ENCODE measurements at regions not wholly inside any gene's neighbourhood (a gene's known extent, or its start where the extent isn't known, plus 50 kb on each side); places are given as distances from the start of the nearest gene placed in this dataset.

DNA sequence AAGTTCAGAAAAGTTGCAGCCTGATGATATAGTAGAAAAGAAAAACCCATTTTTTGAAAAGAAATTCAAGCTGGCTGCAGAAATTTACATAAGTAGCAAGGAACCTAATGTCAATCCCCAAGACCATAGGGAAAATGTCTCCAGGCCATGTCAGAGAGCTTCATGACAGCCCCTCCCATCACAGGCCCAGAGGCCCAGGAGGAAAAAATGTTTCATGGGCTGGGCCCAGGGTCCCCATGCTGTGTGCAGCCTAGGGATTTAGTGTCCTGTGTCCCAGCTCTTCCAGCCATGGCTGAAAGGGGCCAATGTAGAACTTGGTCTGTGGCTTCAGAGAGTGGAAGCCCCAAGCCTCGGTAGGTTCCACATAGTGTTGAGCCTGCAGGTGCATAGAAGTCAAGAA lies 220.3 kb downstream of the CSNK1G3 start:
- H3K4me1 Mint-ChIP-seq: no peaks in the 10 kb centered on the region
- DNase-seq (ENCODE audit: low spot score in 2 of 2): no peak
- no peak for ATAC-seq (ENCODE audit: low read depth)
- H3K4me3 Mint-ChIP-seq: no peak overlapping the region
- no peaks in the 10 kb centered on the region for H3K27me3 Mint-ChIP-seq
- H3K27ac Mint-ChIP-seq: no peak overlapping the region
- H3K9me3 Mint-ChIP-seq: peaks cover 10% of the 10 kb centered on the region
- H3K36me3 Mint-ChIP-seq: peaks cover 5% of the 10 kb centered on the region

DNA sequence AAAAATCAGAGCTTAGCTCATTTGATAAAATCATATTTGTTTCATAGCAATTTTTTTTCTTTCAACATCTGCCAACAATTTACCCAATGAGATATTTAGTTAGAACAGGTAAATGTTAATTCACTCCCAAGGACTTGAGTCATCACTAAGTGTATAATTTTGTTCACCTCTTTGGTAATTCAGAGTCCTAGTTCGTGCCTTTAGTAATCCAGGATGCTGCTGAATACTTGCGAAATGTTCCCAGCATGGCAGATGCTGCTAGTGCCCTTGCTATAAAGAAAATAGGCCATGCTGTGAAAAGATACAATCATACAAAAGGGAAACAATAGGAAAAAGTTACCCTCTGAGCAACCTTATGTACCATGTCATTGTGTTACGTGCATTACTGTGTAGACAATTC lies 210.5 kb downstream of the CSNK1G3 start:
- DNase-seq (ENCODE audit: low spot score in 2 of 2) (no peak), ATAC-seq (ENCODE audit: low read depth) (no peak)

DNA sequence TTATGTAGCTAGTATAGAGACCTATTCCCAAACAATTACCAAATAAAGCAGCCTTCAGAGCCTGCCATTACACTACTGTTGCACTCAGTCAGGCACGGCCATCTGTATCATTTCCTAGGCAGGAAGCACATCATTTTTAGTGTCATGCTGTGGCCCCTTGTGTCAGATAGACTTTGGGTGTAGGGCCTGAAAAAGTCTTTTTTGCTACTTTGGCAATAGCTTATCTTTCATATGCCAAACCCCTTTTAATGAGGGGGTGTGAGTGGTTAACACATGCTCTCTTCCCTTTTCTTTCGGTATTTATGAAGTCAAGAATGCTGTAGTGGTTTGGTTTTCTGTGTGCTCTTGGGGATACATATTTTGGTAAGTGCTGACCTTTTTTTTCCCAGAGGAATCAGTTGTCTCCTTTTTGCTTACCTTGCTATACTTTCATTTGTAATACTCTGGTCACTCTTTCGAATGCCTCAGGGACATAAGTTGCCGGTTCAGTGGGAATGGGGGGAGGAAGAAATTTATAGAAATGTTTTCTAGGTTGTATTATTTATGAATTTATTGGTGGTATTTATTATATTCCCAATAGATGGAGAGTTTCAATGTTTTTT lies 209.8 kb downstream of the CSNK1G3 start:
- ATAC-seq (ENCODE audit: low read depth) (no peak), DNase-seq (ENCODE audit: low spot score in 2 of 2) (no peak)
- H3K27me3 Mint-ChIP-seq: peaks cover 5% of the 10 kb centered on the region
- H3K9me3 Mint-ChIP-seq: peaks cover 6% of the 10 kb centered on the region
- H3K4me3 Mint-ChIP-seq: peak overlapping the region; percentile 47
- H3K4me1 Mint-ChIP-seq: peaks cover 3% of the 10 kb centered on the region
- H3K27ac Mint-ChIP-seq: no peak overlapping the region
- no peaks in the 10 kb centered on the region for H3K36me3 Mint-ChIP-seq

More for the DNA sequence above, 210.5 kb downstream of the CSNK1G3 start:
- Mint-ChIP-seq H3K27me3 (peaks cover 5% of the 10 kb centered on the region), H3K4me1 (peaks cover 3% of the 10 kb centered on the region), H3K27ac (no peak overlapping the region), H3K36me3 (no peaks in the 10 kb centered on the region), H3K9me3 (peaks cover 7% of the 10 kb centered on the region), H3K4me3 (no peak overlapping the region)

DNA sequence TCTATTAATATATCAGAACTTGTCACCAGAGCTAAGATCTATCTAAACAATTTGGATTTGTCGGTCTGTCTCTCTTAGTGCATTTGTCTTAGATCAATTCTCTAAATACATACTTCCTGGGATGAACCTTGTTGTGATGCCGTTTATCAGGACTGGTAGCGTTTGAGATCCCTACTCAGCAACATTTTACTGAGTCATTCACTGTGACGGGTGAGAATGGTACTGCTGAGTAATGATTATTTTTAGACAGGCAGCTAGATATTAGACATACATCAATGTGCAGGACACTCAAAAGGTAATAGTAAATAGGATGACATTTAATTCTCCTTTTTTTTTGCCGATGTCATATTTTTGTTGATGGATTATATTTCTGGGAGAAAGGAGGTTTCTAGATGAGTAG lies 209.0 kb downstream of the CSNK1G3 start:
- Mint-ChIP-seq H3K4me1 (peaks cover 3% of the 10 kb centered on the region), H3K36me3 (no peaks in the 10 kb centered on the region), H3K4me3 (no peak overlapping the region), H3K9me3 (no peaks in the 10 kb centered on the region), H3K27me3 (peaks cover 3% of the 10 kb centered on the region), H3K27ac (no peak overlapping the region)
- ATAC-seq (ENCODE audit: low read depth): no peak
- DNase-seq (ENCODE audit: low spot score in 2 of 2): no peak

DNA sequence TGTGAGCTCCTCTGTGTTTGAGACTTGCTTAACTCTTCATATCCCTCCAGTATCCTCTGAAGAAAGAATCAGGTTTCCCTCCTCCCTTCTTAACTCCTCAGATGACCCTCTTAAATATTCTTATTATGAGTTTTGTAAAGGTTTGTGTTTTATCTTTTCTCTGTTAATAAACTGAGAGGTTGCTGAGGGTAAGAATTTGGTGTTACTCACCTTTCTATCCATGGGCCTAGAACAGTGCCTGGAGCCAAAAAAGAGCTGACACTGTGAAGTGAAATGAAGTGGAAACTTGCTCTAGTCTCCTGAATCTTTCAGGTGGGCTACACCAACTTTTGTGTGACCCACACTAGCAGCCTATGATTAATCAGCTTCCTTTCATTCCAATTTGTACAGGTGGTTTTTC lies 208.4 kb downstream of the CSNK1G3 start:
- Mint-ChIP-seq H3K27ac (no peak overlapping the region), H3K27me3 (peaks cover 2% of the 10 kb centered on the region), H3K4me3 (no peak overlapping the region), H3K4me1 (peaks cover 3% of the 10 kb centered on the region), H3K9me3 (no peaks in the 10 kb centered on the region), H3K36me3 (no peaks in the 10 kb centered on the region)
- DNase-seq (ENCODE audit: low spot score in 2 of 2) (no peak), ATAC-seq (ENCODE audit: low read depth) (no peak)

DNA sequence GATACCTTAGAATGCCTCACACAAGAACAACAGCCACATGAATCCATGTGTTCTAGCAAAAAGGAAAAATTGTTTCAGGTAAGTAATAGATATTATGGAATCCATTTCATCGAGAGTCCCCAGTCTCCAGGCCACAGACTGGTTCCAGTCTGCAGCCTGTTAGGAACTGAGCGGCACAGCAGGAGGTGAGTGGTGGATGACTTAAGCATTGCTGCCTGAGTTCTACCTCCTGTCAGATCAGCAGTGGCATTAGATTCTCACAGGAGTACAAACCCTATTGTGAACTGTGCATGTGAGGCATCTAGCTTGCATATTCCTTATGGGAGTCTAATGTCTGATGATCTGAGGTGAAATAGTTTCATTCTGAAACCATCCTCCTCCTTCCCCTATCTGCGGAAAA lies 207.0 kb downstream of the CSNK1G3 start:
- H3K9me3 Mint-ChIP-seq: no peaks in the 10 kb centered on the region
- peaks cover 3% of the 10 kb centered on the region for H3K4me1 Mint-ChIP-seq
- DNase-seq (ENCODE audit: low spot score in 2 of 2) (no peak), ATAC-seq (ENCODE audit: low read depth) (no peak)
- H3K27ac Mint-ChIP-seq: no peak overlapping the region
- no peak overlapping the region for H3K4me3 Mint-ChIP-seq
- peaks cover 2% of the 10 kb centered on the region for H3K27me3 Mint-ChIP-seq
- H3K36me3 Mint-ChIP-seq: no peaks in the 10 kb centered on the region

DNA sequence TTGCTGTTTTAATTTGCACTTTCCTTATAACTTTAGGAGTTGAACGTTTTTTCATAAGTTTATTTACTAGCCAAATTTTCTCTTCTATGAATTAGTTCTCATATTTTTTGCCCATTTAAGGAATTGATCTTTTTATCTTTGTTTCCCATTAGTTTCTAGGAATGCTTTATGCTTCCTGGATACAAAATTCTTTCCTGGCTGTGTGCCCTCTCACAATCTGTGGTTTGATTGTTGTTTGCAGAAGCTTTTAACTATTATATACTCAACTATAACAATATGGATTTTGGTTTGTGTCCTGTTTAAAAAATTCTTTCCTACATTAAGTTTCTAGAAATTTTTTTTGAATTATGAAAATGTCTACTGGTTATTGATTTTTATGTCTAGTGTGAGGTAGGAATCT lies 206.3 kb downstream of the CSNK1G3 start:
- Mint-ChIP-seq H3K27me3 (peaks cover 2% of the 10 kb centered on the region), H3K27ac (no peak overlapping the region), H3K9me3 (peaks cover under 1% of the 10 kb centered on the region), H3K4me1 (peaks cover 3% of the 10 kb centered on the region), H3K36me3 (no peaks in the 10 kb centered on the region), H3K4me3 (no peak overlapping the region)
- no peak for DNase-seq (ENCODE audit: low spot score in 2 of 2)
- ATAC-seq (ENCODE audit: low read depth): no peak

DNA sequence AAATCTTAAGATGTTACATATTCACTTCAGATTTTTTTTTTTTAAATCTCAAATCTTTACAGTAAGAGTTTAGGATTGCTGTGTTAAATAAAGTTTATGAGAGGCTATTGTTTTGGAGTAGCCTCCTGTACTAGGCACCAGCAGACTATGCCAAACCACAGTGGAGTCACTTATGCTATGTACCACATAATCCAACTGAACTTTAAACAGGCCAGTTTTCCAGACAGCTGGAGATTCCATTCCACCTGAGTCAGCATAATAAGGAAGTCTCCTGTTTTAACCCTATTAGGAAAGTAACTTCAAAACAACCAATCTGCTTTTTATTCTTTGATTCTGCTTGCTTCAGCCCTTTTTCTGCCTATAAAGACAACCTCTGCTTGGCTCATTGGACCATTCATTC lies 205.2 kb downstream of the CSNK1G3 start:
- Mint-ChIP-seq H3K4me3 (no peak overlapping the region), H3K4me1 (peaks cover 3% of the 10 kb centered on the region), H3K36me3 (peaks cover 1% of the 10 kb centered on the region), H3K9me3 (peaks cover 6% of the 10 kb centered on the region), H3K27ac (no peak overlapping the region), H3K27me3 (peaks cover 2% of the 10 kb centered on the region)
- no peak for ATAC-seq (ENCODE audit: low read depth)
- no peak for DNase-seq (ENCODE audit: low spot score in 2 of 2)

DNA sequence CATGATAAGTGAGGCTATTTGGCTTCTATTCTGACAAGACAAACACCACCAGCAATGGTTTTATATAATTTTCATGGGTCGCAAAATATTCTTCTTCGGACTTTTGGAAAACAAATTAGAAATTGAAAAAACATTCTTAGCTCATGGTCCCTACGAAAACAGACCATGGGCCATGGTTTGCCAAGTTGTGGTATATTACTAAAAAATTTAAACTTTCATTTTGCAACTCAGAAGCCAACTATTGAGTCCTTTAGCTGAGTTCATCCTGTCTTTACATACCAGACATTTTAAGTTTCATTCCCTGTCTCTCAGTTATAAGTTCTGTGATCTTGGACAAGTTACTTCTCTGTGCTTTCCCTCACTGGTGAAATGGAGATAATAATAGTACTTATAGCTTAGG lies 198.1 kb downstream of the CSNK1G3 start:
- no peak for ATAC-seq (ENCODE audit: low read depth)
- Mint-ChIP-seq H3K27ac (no peak overlapping the region), H3K9me3 (peaks cover 11% of the 10 kb centered on the region), H3K36me3 (peaks cover 1% of the 10 kb centered on the region), H3K4me1 (no peaks in the 10 kb centered on the region), H3K4me3 (no peak overlapping the region), H3K27me3 (no peaks in the 10 kb centered on the region)
- DNase-seq (ENCODE audit: low spot score in 2 of 2): no peak

DNA sequence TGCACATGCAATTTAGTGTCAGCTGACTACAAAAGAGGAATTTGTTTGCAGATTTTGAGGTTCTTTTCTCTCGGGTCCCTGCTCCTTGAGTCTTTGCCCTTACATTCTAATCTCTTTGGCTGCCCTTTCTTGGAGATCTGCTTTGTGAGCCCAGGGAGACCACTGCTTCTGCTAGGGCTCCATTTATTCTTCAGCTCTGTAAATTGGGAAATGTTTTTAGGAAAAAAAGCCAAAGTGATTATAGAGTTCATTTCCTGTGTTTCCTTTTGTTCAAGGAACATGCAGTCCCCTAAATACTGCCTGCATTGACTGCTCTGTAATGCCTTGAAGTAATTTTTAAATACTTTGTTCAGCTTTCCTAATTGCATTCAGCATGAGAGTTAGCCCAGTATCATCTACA lies 197.4 kb downstream of the CSNK1G3 start:
- H3K4me1 Mint-ChIP-seq: no peaks in the 10 kb centered on the region
- H3K27me3 Mint-ChIP-seq: no peaks in the 10 kb centered on the region
- no peak for ATAC-seq (ENCODE audit: low read depth)
- peaks cover 1% of the 10 kb centered on the region for H3K36me3 Mint-ChIP-seq
- H3K4me3 Mint-ChIP-seq: no peak overlapping the region
- peaks cover 11% of the 10 kb centered on the region for H3K9me3 Mint-ChIP-seq
- no peak for DNase-seq (ENCODE audit: low spot score in 2 of 2)
- no peak overlapping the region for H3K27ac Mint-ChIP-seq

DNA sequence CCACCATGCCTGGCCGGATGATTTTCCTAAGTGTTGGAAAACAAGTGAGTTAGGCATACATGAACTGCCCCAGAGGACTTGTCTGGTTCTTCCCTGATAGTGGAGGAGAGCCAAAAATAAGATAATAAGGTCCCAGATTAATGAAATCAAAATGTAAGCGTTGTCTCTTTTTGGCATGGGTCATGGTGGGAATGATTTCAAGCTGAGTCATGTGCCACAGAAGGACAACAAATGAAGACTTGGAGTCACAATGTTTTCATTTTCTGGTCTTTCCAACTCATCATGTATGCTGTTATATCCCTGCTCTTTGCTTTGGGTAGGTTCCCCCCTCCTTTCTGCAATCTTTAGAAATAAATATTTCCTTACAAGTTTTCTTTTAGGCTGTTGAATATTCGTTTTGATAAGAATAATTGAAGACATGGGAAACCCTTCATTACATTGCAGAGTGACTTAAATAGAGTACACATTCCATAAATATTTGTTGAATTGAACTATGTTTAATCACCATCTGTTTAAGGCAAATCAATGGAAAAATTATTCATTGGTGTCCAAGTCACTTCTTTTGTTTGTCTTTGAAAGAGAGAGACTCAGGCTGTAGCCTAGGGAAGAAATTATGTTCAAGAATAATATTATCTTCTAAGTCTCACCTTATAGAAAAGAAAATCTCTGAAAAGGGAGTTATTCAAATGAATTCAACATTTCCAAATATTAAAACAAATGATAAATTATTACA lies 196.3 kb downstream of the CSNK1G3 start:
- H3K9me3 Mint-ChIP-seq: peaks cover 11% of the 10 kb centered on the region
- ATAC-seq (ENCODE audit: low read depth) (no peak), DNase-seq (ENCODE audit: low spot score in 2 of 2) (no peak)
- H3K27ac Mint-ChIP-seq: no peak overlapping the region
- no peak overlapping the region for H3K4me3 Mint-ChIP-seq
- H3K4me1 Mint-ChIP-seq: no peaks in the 10 kb centered on the region
- no peaks in the 10 kb centered on the region for H3K27me3 Mint-ChIP-seq
- peaks cover 1% of the 10 kb centered on the region for H3K36me3 Mint-ChIP-seq

DNA sequence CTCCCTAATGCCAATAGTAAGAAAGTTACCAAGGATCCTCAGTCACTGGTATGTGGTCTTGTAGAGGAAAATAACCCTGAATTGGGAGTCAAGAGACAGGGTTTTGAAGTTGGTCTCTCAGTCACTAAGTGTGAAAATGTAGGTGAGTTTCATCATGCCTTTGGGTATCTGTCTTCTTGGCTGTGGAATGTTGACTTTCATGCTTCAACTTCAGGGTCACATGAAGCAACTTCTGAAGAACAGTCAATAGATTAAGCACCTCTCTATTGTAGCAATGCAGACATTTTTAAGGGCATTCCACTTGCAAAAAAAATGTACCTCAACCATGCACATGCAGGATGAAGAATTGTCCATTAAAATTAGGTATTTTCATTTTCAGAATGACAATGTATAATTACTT lies 194.6 kb downstream of the CSNK1G3 start:
- Mint-ChIP-seq H3K9me3 (peaks cover 3% of the 10 kb centered on the region), H3K27me3 (peaks cover 2% of the 10 kb centered on the region), H3K27ac (no peak overlapping the region), H3K4me1 (no peaks in the 10 kb centered on the region), H3K4me3 (no peak overlapping the region), H3K36me3 (no peaks in the 10 kb centered on the region)
- ATAC-seq (ENCODE audit: low read depth) (no peak), DNase-seq (ENCODE audit: low spot score in 2 of 2) (no peak)

DNA sequence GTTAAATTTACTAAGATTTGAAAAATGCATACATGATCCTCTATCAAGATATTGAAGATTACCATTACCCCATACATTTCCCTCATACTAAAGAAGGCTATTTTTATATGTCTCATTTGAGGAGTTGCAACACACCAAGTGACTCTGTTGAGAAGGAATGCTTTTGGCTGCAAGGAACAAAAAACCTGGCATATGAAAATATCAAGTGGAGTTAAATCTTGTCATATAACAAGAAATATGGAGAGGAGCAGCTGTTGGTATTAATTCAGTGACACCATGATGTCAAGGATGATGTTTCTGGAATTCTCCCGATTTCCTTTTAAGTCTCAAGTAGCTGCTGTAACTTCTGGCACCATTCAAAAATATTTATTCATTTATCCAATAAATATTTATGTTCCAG lies 193.8 kb downstream of the CSNK1G3 start:
- no peaks in the 10 kb centered on the region for H3K36me3 Mint-ChIP-seq
- H3K27ac Mint-ChIP-seq: no peak overlapping the region
- no peak for ATAC-seq (ENCODE audit: low read depth)
- peaks cover 2% of the 10 kb centered on the region for H3K9me3 Mint-ChIP-seq
- no peak overlapping the region for H3K4me3 Mint-ChIP-seq
- no peaks in the 10 kb centered on the region for H3K4me1 Mint-ChIP-seq
- no peak for DNase-seq (ENCODE audit: low spot score in 2 of 2)
- H3K27me3 Mint-ChIP-seq: peaks cover 2% of the 10 kb centered on the region

DNA sequence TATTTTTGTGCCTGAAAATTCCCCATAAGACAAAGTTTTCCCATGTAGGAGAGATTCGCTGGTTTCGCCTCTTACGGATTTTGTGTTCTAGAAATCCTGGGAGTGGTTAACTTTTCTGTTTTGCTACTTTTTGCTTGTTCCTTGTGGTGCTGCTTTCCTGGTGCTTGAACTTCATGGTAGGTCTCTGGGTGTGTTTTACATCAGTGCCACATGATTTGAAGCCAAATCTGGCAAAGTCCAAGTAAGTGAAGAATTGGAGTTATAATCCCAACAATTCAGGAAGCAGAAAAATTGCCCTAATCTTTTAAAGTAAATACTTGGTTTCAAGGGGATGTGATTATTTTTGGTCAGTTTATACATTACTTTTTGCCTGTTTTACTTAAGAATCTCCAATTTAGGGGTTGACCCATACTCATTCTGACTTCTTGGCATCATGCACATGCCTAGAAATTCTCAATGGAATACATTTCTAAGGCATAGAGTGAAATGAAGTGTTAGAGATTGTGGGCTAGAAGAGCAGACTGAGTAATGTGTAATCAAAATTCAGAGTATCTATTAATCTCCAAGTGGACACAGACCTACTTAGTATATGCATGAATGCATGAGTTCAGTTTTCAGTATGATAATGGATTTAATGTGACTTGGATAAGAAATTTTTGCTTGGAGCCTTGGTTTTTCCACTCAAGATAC lies 189.7 kb downstream of the CSNK1G3 start:
- Mint-ChIP-seq H3K27ac (no peak overlapping the region), H3K4me1 (no peaks in the 10 kb centered on the region), H3K36me3 (peaks cover 2% of the 10 kb centered on the region), H3K4me3 (no peak overlapping the region), H3K9me3 (peaks cover 2% of the 10 kb centered on the region), H3K27me3 (peaks cover 3% of the 10 kb centered on the region)
- DNase-seq (ENCODE audit: low spot score in 2 of 2): no peak
- no peak for ATAC-seq (ENCODE audit: low read depth)
